SU-DHL-6 (cell line): ENCODE measurements at regions not wholly inside any gene's neighbourhood (a gene's known extent, or its start where the extent isn't known, plus 50 kb on each side); places are given as distances from the start of the nearest gene placed in this dataset.

Source experiments
- EZH2phosphoT487 ChIP-seq: fragments of 200-600 bp; sonication (generic), shearing (Covaris generic); conservative IDR thresholded peaks from 2 replicates; pipeline ENCODE4 v1.6.1; 2018; ENCODE audit warnings: mild to moderate bottlenecking, antibody characterized with exemption, low read length, moderate library complexity, mixed read lengths
- TF ChIP-seq, protein P1 (sequence below): fragments of 200-600 bp; sonication (generic); IDR thresholded peaks from one replicate; pipeline ENCODE4 v1.5.1; 2017; ENCODE audit warnings: antibody characterized with exemption, mild to moderate bottlenecking, low read length, moderate library complexity; ENCODE audit not compliant: insufficient read depth, poor library complexity, severe bottlenecking

DNA sequence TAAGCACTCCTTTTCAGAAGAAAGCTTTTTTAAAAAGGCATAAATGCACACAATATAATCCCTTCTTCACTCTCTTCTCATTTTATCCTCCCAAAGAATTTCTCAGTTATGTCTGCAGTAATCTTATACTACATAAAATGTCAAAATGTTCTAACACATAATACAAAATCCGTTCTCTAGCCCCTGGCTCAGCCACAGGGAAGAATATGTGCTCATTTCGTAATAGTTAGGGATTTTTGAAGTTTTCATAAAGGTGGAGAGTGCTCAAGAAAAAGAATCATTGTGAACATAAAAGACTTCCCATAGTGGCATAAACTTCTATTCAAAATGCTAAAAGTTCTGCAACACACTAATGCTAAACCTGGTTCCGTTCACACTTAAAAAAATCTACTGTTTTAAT, 1410.7 kb upstream of the C9orf72 start:
- TF ChIP-seq, protein P1, sequence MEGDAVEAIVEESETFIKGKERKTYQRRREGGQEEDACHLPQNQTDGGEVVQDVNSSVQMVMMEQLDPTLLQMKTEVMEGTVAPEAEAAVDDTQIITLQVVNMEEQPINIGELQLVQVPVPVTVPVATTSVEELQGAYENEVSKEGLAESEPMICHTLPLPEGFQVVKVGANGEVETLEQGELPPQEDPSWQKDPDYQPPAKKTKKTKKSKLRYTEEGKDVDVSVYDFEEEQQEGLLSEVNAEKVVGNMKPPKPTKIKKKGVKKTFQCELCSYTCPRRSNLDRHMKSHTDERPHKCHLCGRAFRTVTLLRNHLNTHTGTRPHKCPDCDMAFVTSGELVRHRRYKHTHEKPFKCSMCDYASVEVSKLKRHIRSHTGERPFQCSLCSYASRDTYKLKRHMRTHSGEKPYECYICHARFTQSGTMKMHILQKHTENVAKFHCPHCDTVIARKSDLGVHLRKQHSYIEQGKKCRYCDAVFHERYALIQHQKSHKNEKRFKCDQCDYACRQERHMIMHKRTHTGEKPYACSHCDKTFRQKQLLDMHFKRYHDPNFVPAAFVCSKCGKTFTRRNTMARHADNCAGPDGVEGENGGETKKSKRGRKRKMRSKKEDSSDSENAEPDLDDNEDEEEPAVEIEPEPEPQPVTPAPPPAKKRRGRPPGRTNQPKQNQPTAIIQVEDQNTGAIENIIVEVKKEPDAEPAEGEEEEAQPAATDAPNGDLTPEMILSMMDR, result no peak
- no peak for TF ChIP-seq EZH2phosphoT487
